GM21576 (cell line): ENCODE measurements at regions not wholly inside any gene's neighbourhood (a gene's known extent, or its start where the extent isn't known, plus 50 kb on each side); places are given as distances from the start of the nearest gene placed in this dataset.

Experiments used
- ATAC-seq: cut with Tn5 transposase; IDR thresholded peaks from one replicate; pipeline ENCODE4 v1.9.1; 2021; ENCODE audit warnings: mild to moderate bottlenecking, moderate library complexity; ENCODE audit not compliant: unreplicated experiment

DNA sequence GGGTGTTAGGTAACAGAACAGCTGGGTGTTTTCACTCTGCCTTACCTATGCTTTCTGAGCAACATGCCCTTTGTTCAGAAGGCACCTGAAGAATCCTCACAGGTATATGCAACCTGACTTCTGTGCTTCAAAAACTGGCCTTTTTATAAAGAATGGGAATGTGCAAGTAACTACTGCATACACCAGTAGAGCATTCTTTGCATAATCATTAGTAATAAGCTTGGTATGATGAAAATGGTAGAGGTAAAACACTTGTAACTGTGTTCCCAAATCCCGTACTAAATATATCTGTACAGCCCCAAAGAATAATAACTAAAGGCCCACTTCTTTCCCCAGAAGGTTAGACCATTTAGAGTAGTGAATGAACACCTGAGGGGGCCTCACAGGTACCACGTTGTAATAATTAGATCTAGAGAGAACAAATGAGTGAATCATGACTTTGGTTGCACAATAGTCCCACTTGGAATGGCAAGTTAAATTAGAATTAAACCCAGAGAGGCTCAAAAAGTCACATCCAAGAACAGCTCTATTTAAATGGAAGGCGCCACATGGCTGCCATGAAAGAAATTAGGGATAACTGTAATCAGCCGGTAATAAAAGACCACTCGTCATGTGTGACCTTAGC is 413.9 kb downstream of the KLF12 start:
- no peak for ATAC-seq

- ATAC-seq: no peak
Observed at GRCh38 chr13:73718246-73718645, 416.0 kb downstream of the KLF12 start.

DNA sequence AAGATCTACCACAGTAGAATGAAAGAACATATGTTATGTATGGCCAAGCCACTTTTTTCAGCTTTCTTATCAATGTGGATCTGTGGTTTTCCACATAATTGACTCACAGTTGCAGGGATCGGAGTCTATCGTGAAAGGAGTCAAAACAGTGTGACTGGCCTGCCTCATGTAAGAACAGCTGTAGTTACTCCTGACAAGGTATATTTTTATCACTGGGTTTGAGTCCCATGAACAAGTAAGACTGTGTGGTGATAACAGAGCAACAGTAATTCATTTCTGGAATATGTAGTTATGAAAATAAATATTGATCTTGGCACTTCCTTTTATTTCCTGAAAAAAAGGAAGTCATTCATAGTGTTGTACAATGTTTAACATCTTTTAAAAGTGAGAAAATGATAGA is 416.6 kb downstream of the KLF12 start:
- ATAC-seq: no peak

DNA sequence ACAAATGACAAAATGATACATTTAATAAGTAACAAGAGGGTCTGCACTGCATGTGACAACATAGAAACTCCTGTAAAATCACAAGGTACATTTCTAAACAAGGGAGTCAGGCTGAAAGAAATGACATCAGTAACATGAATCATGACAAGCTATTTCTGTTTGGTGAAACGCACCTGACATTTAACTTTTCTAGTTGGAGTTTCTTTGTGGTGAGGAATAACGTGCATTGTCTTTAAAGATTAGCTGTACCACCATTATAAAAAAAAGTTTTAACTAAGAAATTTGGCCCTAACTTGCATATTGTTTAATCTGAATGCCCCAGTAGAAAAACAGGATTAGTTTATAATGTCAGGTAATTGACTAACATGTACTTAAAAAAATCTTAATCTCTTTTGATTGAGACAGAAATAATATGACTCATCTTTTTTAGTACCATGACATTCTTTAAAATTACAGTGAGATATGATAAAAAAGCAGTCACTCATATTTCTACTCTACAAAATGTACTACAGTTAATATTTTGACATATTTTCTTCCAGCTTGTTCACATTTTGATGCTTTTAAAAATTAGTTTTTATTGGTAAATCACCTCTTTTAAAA is 418.2 kb downstream of the KLF12 start:
- peak; percentile 63 for ATAC-seq

GRCh38 chr13:73715114-73715910 is 418.9 kb downstream of the KLF12 start:
- ATAC-seq: peak; percentile 92

DNA sequence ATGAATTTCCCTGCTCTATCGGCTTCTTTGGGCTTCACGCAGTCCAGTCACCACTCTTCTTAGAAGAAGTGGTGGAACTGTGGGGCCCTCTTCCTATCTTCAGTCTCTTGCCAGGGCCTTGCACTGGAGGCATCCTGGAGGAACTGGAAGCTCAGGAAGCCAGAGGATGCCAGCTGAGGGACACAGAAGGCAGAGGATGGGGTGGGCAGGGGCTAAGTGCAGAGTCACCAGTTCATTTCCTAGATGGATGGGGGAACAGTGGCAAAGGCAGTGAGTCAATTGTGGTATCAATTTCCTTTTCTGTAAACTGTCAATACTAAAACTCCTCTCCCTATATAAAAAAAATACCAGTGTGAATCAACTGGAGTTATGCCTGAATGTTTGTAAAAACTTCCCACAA is 419.7 kb downstream of the KLF12 start:
- no peak for ATAC-seq

DNA sequence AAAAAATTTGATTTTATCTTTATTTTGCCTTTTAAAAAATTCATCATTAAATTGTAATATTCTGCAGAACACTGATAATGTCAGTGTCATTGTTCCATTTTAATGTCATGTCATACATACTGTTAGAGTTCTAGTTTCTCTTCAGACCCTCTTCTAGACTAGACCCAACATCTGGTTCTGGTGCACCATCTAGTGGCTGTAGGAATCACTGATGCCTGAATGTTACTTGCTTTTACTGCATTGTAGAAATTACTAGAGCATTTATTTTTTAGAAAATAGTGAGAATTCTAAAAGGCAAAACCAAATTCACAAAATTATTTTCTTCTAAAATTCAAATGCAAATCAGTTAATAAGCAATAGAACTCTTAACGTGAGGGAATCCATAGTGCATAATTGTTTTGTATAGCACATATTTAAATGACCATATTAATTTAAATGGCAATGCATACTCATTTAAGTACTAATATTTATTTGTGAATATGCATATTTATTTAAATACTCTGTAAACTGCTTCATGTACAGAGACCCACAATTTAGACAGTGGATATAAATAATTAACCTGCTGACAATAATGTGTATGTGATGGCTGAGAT is 425.7 kb downstream of the KLF12 start:
- peak; percentile 86 for ATAC-seq

DNA sequence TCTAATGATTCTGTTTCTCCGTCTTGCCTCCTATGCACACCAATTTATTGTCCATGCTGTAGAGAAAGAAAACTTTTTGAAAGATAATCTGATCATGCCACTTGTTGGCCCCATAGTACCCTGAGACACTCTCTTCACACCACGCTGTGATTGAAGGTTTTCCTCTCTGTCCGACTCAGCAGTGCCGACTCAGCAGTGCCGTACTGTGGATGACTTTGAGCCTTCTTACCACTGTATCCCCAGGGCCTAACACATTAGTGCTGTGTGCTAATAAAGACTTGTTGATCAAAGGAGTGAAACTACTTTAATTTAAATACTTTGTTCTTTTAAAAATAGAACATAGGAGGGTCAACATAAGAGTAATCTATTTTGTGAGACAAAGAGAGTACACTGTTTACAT is 429.6 kb downstream of the KLF12 start:
- no peak for ATAC-seq

DNA sequence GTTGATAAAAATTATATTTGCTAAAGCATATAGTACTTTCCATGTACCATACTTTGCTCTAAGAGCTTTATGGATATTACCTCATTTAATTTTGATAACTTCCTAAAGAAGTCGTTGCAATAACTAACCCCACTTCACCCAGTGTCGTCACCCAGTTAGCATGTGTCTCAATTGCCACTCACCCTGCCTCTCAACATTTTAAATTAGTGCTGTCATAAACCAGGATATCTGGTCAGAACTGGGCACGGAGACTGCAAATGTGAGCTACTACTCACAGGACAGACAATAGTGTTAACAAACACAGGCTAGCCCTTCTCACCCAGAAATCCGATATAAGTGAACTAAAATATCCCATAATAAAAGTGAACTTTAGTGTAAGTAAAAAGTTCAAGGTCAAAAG is 430.6 kb downstream of the KLF12 start:
- ATAC-seq: no peak

GRCh38 chr13:73702419-73703071 is 431.7 kb downstream of the KLF12 start:
- ATAC-seq: peak; percentile 92

- ATAC-seq: no peak
Observed at GRCh38 chr13:73701160-73701559, 433.0 kb downstream of the KLF12 start.

DNA sequence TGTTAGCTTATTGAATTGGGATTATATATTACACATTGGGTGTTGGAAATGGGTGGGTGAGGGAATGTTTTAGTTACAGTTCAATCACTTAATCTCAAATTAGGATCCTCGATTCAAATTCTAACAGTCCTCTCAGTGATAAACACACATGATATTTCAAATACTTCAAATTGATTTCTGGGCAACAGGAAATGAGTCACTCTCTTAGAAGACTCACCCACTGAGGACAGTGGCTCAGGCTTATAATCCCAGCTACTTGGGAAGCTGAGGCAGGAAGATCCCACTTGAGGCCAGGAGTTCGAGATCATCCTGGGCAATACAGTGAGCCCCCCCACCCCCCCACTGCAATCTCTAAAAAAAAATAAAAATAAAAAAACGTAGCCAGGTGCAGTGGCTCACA is 435.3 kb downstream of the KLF12 start:
- no peak for ATAC-seq

- no peak for ATAC-seq
Observed at GRCh38 chr13:73697166-73697565, 437.0 kb downstream of the KLF12 start.

DNA sequence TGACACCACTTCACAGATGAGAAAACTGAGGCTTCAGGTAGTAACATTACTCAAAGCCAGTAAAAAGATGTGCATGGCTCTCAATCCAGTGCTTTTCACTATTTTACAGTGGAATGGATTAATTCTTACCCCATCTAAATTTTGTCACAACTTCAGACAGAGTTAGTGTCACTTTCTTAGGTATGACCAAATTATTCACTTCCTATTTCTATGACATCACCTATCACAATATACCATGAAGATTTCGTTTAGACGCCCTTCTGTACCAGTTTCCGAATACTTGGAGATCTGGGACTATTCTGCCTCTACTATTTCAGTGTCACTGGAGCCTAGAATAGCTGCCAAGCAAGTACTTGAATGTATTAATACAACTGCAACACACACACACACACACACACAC is 437.5 kb downstream of the KLF12 start:
- no peak for ATAC-seq

DNA sequence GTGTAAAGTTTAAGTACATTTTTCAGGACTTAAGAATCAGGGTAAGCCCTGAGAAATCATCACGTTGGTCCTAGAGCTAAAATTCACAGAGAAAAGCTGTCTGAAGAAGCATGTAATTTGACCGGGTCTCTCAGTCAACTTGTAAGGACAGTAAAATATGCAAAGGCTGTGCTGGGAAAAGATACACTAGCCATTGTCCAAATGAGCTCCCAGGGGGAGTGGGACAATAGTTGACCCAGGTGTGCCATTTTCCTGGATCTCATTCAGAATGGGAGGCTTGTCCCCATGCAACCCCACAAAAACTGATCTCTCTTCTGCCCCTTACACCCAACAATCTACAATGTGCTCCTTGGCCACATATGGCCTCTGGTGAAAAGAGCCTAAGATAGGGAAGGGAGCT is 437.9 kb downstream of the KLF12 start:
- no peak for ATAC-seq

DNA sequence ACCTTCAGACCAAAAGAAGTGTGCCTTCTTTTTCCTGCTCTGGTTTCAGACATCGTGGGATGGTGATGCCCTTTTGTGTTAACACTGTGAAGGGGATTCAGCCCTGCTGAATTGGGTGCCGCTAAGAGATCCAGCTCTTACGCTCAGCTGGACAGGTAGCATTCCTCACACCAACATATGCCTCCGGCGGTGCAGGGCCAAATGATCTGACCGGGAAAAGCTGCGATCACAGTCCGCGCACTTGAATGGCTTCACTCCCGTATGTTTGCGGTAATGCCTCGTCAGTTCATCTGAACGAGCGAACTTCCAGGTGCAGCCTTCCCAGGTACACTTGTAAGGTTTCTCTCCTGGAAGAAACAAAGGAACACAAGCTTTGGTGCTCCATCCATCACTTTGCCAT is 438.9 kb downstream of the KLF12 start:
- ATAC-seq: no peak

- ATAC-seq: no peak
Observed at GRCh38 chr13:73693215-73693614, 441.0 kb downstream of the KLF12 start.

GRCh38 chr13:73691891-73692290 is 442.3 kb downstream of the KLF12 start:
- ATAC-seq: no peak

- no peak for ATAC-seq
Observed at GRCh38 chr13:73687929-73688328, 446.3 kb downstream of the KLF12 start.

DNA sequence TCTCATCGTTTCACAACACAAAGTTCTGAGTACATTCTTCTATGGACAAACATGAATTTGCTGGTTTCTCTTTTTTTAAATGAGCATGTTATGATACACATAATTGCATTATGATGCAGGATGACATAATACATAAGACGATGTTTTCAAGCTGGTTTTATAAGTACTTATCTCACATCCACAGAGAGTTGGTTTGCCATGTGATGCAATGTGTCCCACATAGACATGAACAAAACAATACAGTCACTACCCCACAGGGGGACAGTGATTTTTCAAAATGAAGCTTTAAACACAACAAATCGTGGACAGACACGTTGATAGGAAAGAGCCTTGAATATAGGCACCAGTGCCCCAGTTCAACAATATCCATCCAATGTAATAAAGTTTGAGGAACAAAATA is 447.1 kb downstream of the KLF12 start:
- no peak for ATAC-seq

DNA sequence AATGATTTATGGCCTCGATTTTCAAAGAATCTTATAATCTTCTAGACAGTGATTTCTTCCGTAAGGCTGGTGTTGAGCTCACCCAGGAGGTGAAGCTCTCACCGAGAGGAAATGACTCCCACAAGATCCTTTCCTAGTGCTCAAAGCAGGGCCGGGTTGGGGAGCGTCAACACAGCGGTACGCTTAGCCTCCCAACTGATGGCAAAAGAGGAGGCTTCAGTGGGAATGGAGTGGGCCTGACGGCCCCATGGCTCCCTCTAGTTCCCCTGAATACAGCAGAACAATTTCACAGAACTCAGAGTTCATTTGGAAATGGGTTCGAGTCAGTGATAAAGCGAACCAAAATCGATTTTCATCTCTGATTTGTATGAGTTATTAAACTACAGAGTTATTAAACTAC is 449.5 kb downstream of the KLF12 start:
- ATAC-seq: no peak
